Heart right ventricle (tissue), 16 donors: ENCODE measurements at regions not wholly inside any gene's neighbourhood (a gene's known extent, or its start where the extent isn't known, plus 50 kb on each side); places are given as distances from the start of the nearest gene placed in this dataset.

Experiments
- ATAC-seq, 8 donors: fragments of 200-7000 bp; cut with Tn5 transposase; one replicate each; pipeline ENCODE4 v1.9.1; 2020; ENCODE audit warnings: mild to moderate bottlenecking in 8 of 8, moderate library complexity in 8 of 8, moderate number of reproducible peaks in 1 of 8
- DNase-seq, 2 donors: peaks; one replicate each; pipeline ENCODE4 v3.0.0-alpha.2; 2020
- H3K27ac ChIP-seq, 10 donors: fragments of 200-600 bp; sonication (generic) in 2 of 10; one replicate each; pipeline versions ENCODE4 v1.5.0 to v1.8.0; 2020 to 2022; ENCODE audit warnings: mild to moderate bottlenecking in 3 of 10
- H3K27me3 ChIP-seq, 7 donors: fragments of 200-600 bp; one replicate each; pipeline ENCODE4 v1.8.0; 2021 to 2022; ENCODE audit warnings: mild to moderate bottlenecking in 2 of 7
- H3K36me3 ChIP-seq, 9 donors: fragments of 200-600 bp; sonication (generic) in 1 of 9; one replicate each; pipeline versions ENCODE4 v1.5.0 to v1.8.0; 2020 to 2022; ENCODE audit warnings: mild to moderate bottlenecking in 2 of 9
- H3K4me1 ChIP-seq, 9 donors: fragments of 200-600 bp; sonication (generic) in 1 of 9; one replicate each; pipeline versions ENCODE4 v1.5.0 to v1.8.0; 2020 to 2022; ENCODE audit warnings: mild to moderate bottlenecking in 4 of 9
- H3K4me3 ChIP-seq, 10 donors: fragments of 200-600 bp; sonication (generic) in 2 of 10; one replicate each; pipeline versions ENCODE4 v1.5.0 to v1.8.0; 2020 to 2022; ENCODE audit warnings: mild to moderate bottlenecking in 7 of 10, moderate library complexity in 2 of 10
- H3K9me3 ChIP-seq, 11 donors: fragments of 200-600 bp in 10 of 11; sonication (generic) in 2 of 11; one replicate each; pipeline versions ENCODE4 v1.5.0 to v1.8.0; 2013 to 2022; ENCODE audit warnings: mild to moderate bottlenecking in 2 of 11, control low read depth in 1 of 11, moderate library complexity in 1 of 11
- CTCF ChIP-seq, 9 donors: fragments of 200-600 bp; sonication (generic) in 2 of 9; IDR thresholded peaks; one replicate each; pipeline versions ENCODE4 v1.5.0 to v1.8.0; 2021 to 2022; ENCODE audit warnings: antibody characterized with exemption in 9 of 9, mild to moderate bottlenecking in 5 of 9, moderate library complexity in 1 of 9
- WGBS, 2 donors: extraction: QIAGEN DNeasy Blood & Tissue Kit; methylation state at CpG; one replicate each; pipeline ENCODE4 v1.1.7; 2013; ENCODE audit warnings: inconsistent platforms in 1 of 2; 5-methylcytosine and 5-hydroxymethylcytosine counted together
- intact Hi-C, 10 donors: fragments of 100-400 bp; cut with DNase I; formaldehyde crosslinking; loops; one replicate each; pipeline versions ENCODE4 v1.11.1 to v1.14.2; 2022
- donor health status: Arrhythmogenic right ventricular cardiomyopathy.
- donor health status: ischemic (EF 13 %, LVEDD 7.1; RV severe dilation, severe dysfunction).
- donor health status: healthy with polysubstance abuse.
- donor health status: DM: no; HTN: yes; CAD: no.
- donor health status: DM: no; HTN: no; CAD: no.
- donor health status: ischemic (EF 25% LVEDD 6.9; RV normal size, moderate dysfunction).
- donor health status: ischemic (EF 25% LVEDD 5.7; RV mildly dilated, moderate dysfunction).
- donor health status: healthy.
- donor health status: DM: yes; HTN: yes; CAD: no.
- donor health status: Ischemic cardiomyopathy.
- donor health status: ischemic (EF 35%, LVEDD 5.7; RV mildly dilated, moderate dysfunction).
- donor health status: nonischemic (EF 11% LVEDD 7.7; RV severe dilation, severe dysfunction).
- donor health status: DM: yes; HTN: yes; CAD: no.
- donor health status: PGD.
- donor health status: ischemic (EF 29% LVEDD 5.4; RV normal size, mild dysfunction).
- donor health status: nonischemic (EF 23%, LVEDD 6.1; RV moderate dilation, normal function).

GRCh38 chr6:25168637-25169036 lies 110.5 kb upstream of the CARMIL1 start:
- 92 to 96% methylated on average over 3 of the region's 3 CpGs for WGBS, 2 donors
- H3K27me3 ChIP-seq: no peaks in the 10 kb centered on the region
- no peak for TF ChIP-seq CTCF (IDR thresholded peaks at IDR 0.05)
- H3K27ac ChIP-seq: no peak overlapping the region
- no peaks in the 10 kb centered on the region for H3K9me3 ChIP-seq
- no peak for DNase-seq
- H3K36me3 ChIP-seq: no peaks in the 10 kb centered on the region
- H3K4me3 ChIP-seq: no peak overlapping the region
- H3K4me1 ChIP-seq: peaks cover 0 to 58% (median 0%) of the 10 kb centered on the region in 9 donors
- ATAC-seq: no peak
- intact Hi-C loops: no loop called here

GRCh38 chr6:25169553-25169952 lies 109.6 kb upstream of the CARMIL1 start:
- TF ChIP-seq CTCF (IDR thresholded peaks at IDR 0.05): no peak
- Histone ChIP-seq H3K27ac (no peak overlapping the region), H3K36me3 (no peaks in the 10 kb centered on the region), H3K9me3 (no peaks in the 10 kb centered on the region), H3K27me3 (no peaks in the 10 kb centered on the region), H3K4me1 (peaks cover 0 to 67% (median 0%) of the 10 kb centered on the region in 9 donors), H3K4me3 (no peak overlapping the region)
- DNase-seq: no peak
- intact Hi-C loops: no loop called here
- no peak for ATAC-seq

GRCh38 chr6:25169961-25170360 lies 109.2 kb upstream of the CARMIL1 start:
- DNase-seq (no peak), ATAC-seq (no peak)
- H3K4me3 ChIP-seq: no peak overlapping the region
- H3K9me3 ChIP-seq: no peaks in the 10 kb centered on the region
- no peak overlapping the region for H3K27ac ChIP-seq
- intact Hi-C loops: no loop called here
- TF ChIP-seq CTCF (IDR thresholded peaks at IDR 0.05): no peak
- H3K27me3 ChIP-seq: no peaks in the 10 kb centered on the region
- H3K4me1 ChIP-seq: peaks cover 0 to 71% (median 0%) of the 10 kb centered on the region in 9 donors
- H3K36me3 ChIP-seq: no peaks in the 10 kb centered on the region
- 89 to 91% methylated on average over 7 of the region's 7 CpGs for WGBS, 2 donors

- intact Hi-C loops: no loop called here
- DNase-seq (no peak), ATAC-seq (no peak)
- Histone ChIP-seq H3K36me3 (no peaks in the 10 kb centered on the region), H3K27ac (no peak overlapping the region), H3K4me1 (peaks cover 0 to 78% (median 0%) of the 10 kb centered on the region in 9 donors), H3K4me3 (no peak overlapping the region), H3K27me3 (no peaks in the 10 kb centered on the region), H3K9me3 (no peaks in the 10 kb centered on the region)
- no peak for TF ChIP-seq CTCF (IDR thresholded peaks at IDR 0.05)
Measured at GRCh38 chr6:25170640-25171039, 108.5 kb upstream of the CARMIL1 start.

GRCh38 chr6:25171301-25171700 lies 107.9 kb upstream of the CARMIL1 start:
- Histone ChIP-seq H3K4me3 (no peak overlapping the region), H3K9me3 (no peaks in the 10 kb centered on the region), H3K27me3 (no peaks in the 10 kb centered on the region), H3K36me3 (no peaks in the 10 kb centered on the region), H3K27ac (no peak overlapping the region), H3K4me1 (peaks cover 0 to 82% (median 0%) of the 10 kb centered on the region in 9 donors)
- WGBS, 2 donors: 96 to 97% methylated on average over 1 of the region's 1 CpG
- ATAC-seq (no peak), DNase-seq (no peak)
- intact Hi-C loops: no loop called here
- TF ChIP-seq CTCF (IDR thresholded peaks at IDR 0.05): no peak
